ENCODE measurements at regions not wholly inside any gene's neighbourhood (a gene's known extent, or its start where the extent isn't known, plus 50 kb on each side); places are given as distances from the start of the nearest gene placed in this dataset.

DNA sequence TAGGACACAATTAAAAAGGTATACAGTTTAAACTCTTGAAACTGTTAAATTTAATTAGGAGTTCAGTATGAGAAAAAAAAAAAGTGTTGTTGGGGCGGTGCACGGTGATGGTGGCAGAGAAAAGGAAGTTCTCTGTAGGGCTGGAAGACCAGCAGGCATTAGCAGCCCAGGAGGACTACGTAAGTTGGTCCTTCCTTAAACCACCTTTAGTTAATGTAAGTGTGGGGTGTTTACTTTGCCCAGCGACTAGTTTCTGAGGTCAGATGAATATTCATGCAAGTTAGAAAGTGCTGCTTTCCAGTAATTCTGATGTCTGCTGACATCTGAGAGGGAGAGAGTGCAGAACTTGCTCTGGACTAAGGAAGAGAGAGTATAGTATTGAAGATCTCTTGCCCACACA, 54.9 kb downstream of the NKX2-1 start:
- Mint-ChIP-seq H3K36me3 (no peaks in the 10 kb centered on the region), H3K4me1 (no peaks in the 10 kb centered on the region), H3K27me3 (no peaks in the 10 kb centered on the region), H3K9me3 (no peaks in the 10 kb centered on the region), H3K4me3 (no peak overlapping the region), H3K27ac (no peak overlapping the region)
- ATAC-seq = no peak

DNA sequence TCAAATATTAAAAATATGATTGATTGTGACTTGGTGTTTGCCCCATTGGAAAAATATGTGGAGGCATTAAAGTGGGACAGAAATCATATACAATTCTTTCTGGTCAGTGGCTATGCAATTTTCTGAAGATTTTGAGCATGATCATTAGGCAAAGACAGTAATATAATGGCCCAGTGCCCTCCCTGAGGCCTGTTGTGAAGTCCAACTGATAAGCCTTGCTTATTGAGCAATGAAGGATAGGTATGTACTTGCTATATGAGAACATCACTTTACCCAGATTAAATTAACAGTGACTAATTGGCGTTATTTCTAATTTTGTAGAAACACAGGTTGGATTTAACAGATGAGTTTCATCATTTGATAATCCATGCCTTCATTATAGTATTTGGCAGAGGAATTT, 57.1 kb downstream of the NKX2-1 start:
- Mint-ChIP-seq H3K4me1 (no peaks in the 10 kb centered on the region), H3K27ac (no peak overlapping the region)

DNA sequence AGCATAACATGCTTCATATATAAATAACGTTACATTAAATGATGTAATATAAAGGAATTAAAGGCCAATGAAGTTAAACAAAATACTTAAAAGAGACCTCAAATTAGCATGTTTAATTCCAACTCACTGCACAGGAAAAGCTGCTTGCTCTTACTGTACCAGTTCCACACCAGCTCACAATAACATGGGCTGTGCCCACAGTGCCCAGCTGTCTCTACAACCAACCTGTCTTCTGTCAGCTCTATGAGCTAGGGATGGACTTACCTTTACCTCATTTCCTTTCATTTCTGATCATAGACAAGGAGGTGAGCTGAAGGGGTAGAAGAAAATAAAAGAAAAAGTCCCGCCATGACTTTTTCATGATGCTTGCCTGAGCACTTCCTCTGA, 64.8 kb downstream of the NKX2-1 start:
- no peaks in the 10 kb centered on the region for H3K4me1 Mint-ChIP-seq
- H3K4me3 Mint-ChIP-seq = no peak overlapping the region
- H3K9me3 Mint-ChIP-seq = no peaks in the 10 kb centered on the region
- H3K27ac Mint-ChIP-seq = no peak overlapping the region
- H3K27me3 Mint-ChIP-seq = no peaks in the 10 kb centered on the region
- no peak for ATAC-seq
- H3K36me3 Mint-ChIP-seq = no peaks in the 10 kb centered on the region

More for the DNA sequence above, 57.1 kb downstream of the NKX2-1 start:
- no peaks in the 10 kb centered on the region for H3K9me3 Mint-ChIP-seq
- ATAC-seq = no peak
- no peaks in the 10 kb centered on the region for H3K36me3 Mint-ChIP-seq
- no peaks in the 10 kb centered on the region for H3K27me3 Mint-ChIP-seq
- H3K4me3 Mint-ChIP-seq = no peak overlapping the region

DNA sequence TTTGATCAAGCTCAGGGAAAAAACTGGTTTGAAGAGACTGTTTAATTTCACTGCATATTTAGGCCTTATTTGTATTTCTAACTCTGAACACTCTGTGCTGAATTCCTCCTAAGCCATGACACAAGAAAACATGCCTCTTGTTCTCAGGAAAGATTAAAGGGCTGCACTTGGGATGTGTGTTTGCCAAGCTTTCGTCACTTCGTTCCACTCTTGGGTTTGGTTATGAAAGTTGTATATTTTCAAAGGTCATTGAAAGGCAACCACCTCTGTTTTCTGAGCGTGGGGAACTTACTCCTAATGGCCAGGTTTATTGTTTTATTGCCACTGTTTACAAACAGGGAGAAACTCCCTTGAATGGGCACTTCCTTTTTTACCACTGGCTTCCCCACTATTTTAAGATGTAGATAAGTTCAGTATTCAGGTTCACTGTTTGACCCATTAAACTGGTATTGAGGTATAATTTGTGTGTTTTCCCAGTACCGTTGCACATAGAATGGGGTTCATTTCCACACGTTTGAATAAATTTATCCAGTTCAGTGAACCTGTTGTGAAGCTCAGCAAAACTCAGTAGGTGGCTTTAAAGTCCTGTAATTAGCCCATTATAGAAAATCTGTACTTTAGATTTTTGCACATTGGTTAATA, 65.3 kb downstream of the NKX2-1 start:
- Mint-ChIP-seq H3K36me3 (no peaks in the 10 kb centered on the region), H3K27ac (no peak overlapping the region), H3K9me3 (no peaks in the 10 kb centered on the region), H3K4me3 (no peak overlapping the region), H3K27me3 (no peaks in the 10 kb centered on the region), H3K4me1 (no peaks in the 10 kb centered on the region)
- no peak for ATAC-seq

DNA sequence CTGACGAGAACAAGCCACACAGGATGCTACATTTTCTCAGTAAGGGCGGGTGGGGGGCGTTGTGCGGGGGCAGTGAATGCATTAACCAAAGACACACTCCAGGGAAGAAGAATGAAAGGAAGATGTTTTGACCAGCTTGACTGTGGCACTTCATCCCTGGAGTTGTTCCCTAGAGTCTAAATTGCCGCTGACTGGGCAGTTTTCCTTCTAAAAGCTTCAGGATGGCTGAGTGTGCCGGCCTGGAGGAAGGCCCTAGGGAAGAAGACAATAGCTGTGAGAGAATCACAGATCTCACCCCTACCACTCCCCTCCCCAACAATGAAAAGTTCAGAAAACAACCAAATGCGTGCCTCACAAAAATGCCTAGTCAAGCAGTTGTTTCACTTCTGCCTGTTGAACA, 67.2 kb downstream of the NKX2-1 start:
- no peak overlapping the region for H3K4me3 Mint-ChIP-seq
- H3K36me3 Mint-ChIP-seq = no peaks in the 10 kb centered on the region
- no peak for ATAC-seq
- H3K27ac Mint-ChIP-seq = no peak overlapping the region
- H3K27me3 Mint-ChIP-seq = no peaks in the 10 kb centered on the region
- no peaks in the 10 kb centered on the region for H3K4me1 Mint-ChIP-seq
- H3K9me3 Mint-ChIP-seq = no peaks in the 10 kb centered on the region

DNA sequence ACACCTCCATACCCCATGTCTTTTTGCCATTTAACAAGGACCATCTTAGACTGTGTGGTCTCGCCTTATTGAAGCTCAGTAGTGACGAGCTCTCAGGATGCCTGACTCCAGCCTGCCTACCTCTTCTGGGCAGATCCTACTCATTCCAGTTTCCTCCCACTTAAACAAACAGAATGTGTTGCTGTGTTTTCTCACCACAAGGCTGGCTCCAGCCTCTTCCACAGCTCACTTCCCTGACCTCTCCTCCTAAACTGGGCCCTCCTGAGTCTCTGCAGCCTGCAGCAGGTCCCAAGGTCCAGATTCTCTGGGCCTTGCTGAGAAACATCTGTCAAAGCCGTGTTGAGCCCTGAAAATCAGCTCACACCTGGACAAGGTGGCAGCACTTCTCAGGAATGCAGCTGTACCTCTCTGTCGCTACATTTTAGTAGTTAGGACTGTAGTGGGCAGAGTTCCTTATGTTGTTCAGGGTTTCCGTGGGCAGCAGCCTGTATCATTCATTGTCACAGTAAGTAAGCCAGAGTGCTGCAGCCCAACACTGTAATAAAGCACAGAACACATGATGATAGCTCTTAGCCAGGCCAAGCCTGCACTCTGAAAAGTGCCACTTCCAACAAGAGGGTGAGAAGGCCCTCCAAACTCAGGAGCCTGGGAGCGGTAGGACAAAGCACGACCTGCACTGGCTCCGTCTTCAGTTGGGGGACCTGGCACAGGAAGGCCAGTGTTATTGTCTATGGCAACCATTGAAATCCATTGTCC, 68.5 kb downstream of the NKX2-1 start:
- Mint-ChIP-seq H3K36me3 (no peaks in the 10 kb centered on the region), H3K9me3 (no peaks in the 10 kb centered on the region), H3K27ac (no peak overlapping the region), H3K4me3 (no peak overlapping the region), H3K4me1 (no peaks in the 10 kb centered on the region), H3K27me3 (no peaks in the 10 kb centered on the region)
- ATAC-seq = peak; percentile 22

DNA sequence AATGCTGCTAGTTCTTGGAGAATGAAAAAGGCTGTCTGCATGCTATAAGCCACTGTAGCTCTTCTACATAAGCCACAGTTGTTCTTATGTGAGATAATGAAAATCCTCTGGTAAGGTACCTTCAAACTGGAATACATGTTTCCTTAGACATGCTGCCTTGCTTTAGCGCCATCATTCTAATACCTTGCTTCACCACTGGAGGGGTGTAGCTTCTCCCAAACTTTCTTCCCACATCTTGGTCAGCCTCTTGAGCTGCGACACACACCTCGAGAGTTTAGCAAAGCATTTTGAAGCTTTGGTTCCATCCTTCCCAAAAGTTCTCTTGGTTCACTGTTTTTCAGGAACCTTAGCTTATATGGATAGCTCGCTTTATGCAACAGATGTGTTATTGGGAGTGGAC, 69.5 kb downstream of the NKX2-1 start:
- H3K27ac Mint-ChIP-seq = no peak overlapping the region
- no peak for ATAC-seq
- no peaks in the 10 kb centered on the region for H3K27me3 Mint-ChIP-seq
- H3K36me3 Mint-ChIP-seq = no peaks in the 10 kb centered on the region
- H3K4me1 Mint-ChIP-seq = no peaks in the 10 kb centered on the region
- H3K4me3 Mint-ChIP-seq = no peak overlapping the region
- H3K9me3 Mint-ChIP-seq = no peaks in the 10 kb centered on the region

DNA sequence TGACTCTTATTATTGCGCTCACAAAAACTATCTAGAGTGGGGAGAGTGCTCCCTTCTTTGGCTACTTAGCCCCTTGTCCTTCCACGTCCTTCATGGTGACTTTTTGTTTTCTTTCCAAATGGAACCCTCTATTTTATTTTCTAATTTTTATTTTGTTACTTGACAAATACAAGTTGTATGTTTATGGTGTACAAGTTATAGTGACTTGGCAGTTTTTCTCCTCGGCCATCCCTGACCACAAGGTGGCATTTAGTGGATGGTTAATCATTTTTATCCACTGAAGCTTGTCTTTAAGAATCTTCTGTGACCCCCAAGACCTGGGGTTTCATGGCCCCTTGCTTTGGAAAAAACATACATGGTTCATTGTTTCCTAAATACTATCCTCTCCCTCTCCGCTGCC, 70.1 kb downstream of the NKX2-1 start:
- Mint-ChIP-seq H3K27me3 (no peaks in the 10 kb centered on the region), H3K27ac (no peak overlapping the region), H3K36me3 (no peaks in the 10 kb centered on the region), H3K4me1 (no peaks in the 10 kb centered on the region), H3K9me3 (no peaks in the 10 kb centered on the region), H3K4me3 (no peak overlapping the region)
- no peak for ATAC-seq

DNA sequence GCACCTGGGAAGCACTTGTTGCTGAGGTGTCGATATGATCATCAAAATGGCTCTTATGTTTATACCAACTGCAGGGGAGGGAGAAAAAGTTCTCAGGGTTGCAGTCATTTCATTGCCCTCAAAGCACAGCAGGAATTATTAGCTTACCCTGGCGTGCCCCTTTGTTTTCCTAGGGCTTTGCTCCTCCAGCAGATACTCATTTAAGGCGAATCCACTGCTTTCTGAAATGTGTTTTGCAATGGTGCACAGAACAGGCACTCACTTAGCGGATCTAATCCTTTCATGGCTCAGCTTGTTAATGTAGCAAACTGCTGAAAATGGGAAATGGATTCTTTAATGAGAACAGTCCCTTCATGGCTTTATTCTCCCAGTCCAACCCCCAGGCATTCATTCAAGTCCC, 76.7 kb downstream of the NKX2-1 start:
- no peak overlapping the region for H3K4me3 Mint-ChIP-seq
- H3K36me3 Mint-ChIP-seq = no peaks in the 10 kb centered on the region
- no peak overlapping the region for H3K27ac Mint-ChIP-seq
- ATAC-seq = no peak
- no peaks in the 10 kb centered on the region for H3K4me1 Mint-ChIP-seq
- H3K9me3 Mint-ChIP-seq = no peaks in the 10 kb centered on the region
- H3K27me3 Mint-ChIP-seq = no peaks in the 10 kb centered on the region

DNA sequence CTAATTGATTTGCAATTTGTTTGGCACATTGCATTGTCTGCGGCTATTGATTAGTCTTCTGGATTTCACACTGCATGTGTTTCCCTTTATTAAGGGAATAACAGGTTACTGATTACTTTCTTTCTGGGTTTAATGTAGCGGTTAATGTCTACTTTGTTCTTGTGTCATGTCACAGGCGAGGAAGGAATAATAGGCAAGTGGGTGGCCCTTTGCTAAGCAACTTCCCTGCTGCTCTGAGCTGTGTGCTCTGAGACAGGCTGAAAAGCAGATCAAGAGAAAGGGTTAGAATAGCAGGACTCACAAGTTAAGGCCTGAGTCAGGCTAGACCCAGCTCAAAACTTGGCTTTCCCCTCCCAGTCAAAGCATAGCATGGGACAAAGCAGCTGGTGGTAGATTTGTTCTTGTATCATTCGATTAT, 77.2 kb downstream of the NKX2-1 start:
- H3K27ac Mint-ChIP-seq = no peak overlapping the region
- H3K4me3 Mint-ChIP-seq = no peak overlapping the region

DNA sequence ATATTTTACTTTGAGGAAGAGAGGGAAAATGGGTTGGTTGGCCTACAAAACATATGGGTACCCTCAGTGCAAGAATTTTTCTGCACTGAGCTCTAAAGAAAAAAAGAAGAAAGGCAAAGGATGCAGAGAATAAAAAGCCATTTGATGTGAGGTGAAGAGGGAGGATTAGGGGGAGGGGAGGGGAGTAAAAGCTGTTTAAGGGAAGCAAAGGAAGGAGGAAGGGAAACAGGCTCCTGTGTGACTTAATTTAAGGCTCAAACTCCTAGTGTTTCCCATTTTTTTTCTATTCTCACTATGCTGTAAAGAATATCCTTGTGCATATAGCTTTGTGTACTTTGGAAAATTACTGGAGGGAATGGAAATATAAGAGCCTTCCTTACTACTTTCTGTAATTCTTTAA, 78.7 kb downstream of the NKX2-1 start:
- H3K27ac Mint-ChIP-seq = no peak overlapping the region
- ATAC-seq = no peak
- no peak overlapping the region for H3K4me3 Mint-ChIP-seq
- H3K27me3 Mint-ChIP-seq = no peaks in the 10 kb centered on the region
- no peaks in the 10 kb centered on the region for H3K36me3 Mint-ChIP-seq
- H3K9me3 Mint-ChIP-seq = no peaks in the 10 kb centered on the region
- no peaks in the 10 kb centered on the region for H3K4me1 Mint-ChIP-seq

More for the DNA sequence above, 77.2 kb downstream of the NKX2-1 start:
- Mint-ChIP-seq H3K9me3 (no peaks in the 10 kb centered on the region), H3K27me3 (no peaks in the 10 kb centered on the region), H3K4me1 (no peaks in the 10 kb centered on the region), H3K36me3 (no peaks in the 10 kb centered on the region)
- ATAC-seq = no peak

DNA sequence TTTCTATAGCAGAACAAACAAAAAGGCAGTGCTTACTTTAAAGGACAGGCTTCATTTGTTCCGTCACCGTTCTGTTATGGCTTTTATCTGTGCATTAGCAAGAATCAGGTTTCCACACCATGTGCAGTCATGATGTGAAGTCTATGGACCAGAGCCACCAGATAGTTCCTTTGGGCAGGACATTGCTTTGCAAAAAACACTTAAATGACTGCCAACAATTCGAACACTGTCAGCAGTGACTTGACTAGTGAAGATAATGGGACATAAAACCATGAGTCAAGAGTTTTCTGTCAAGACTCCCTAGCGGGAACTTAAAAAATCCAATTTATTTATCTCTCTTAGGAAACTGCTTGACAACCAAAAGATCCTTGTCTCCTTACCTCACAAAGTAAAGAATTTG, 80.3 kb downstream of the NKX2-1 start:
- no peak overlapping the region for H3K4me3 Mint-ChIP-seq
- no peak for ATAC-seq
- H3K9me3 Mint-ChIP-seq = no peaks in the 10 kb centered on the region
- H3K27ac Mint-ChIP-seq = no peak overlapping the region
- H3K27me3 Mint-ChIP-seq = no peaks in the 10 kb centered on the region
- no peaks in the 10 kb centered on the region for H3K36me3 Mint-ChIP-seq
- no peaks in the 10 kb centered on the region for H3K4me1 Mint-ChIP-seq

DNA sequence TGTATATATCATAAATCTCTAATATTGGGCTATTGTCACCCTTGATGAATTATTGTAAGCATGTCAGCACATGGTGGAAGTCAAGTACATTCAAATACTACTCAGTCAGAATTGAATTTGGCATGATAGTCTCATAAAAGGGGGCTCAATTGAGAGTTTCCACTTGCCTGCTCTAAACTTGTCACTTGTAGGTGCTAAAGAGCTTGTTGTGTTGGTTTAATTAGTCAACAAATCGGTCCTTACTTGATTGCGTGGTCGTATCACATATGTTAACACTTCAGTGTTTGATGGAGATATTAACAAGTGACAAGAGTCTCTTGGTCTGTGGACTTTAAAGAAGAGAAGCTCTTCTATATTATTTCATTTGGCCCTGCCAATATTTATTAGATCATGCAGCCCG, 81.1 kb downstream of the NKX2-1 start:
- H3K36me3 Mint-ChIP-seq = no peaks in the 10 kb centered on the region
- no peak overlapping the region for H3K4me3 Mint-ChIP-seq
- H3K27me3 Mint-ChIP-seq = no peaks in the 10 kb centered on the region
- no peaks in the 10 kb centered on the region for H3K9me3 Mint-ChIP-seq
- H3K27ac Mint-ChIP-seq = no peak overlapping the region
- no peaks in the 10 kb centered on the region for H3K4me1 Mint-ChIP-seq
- no peak for ATAC-seq

DNA sequence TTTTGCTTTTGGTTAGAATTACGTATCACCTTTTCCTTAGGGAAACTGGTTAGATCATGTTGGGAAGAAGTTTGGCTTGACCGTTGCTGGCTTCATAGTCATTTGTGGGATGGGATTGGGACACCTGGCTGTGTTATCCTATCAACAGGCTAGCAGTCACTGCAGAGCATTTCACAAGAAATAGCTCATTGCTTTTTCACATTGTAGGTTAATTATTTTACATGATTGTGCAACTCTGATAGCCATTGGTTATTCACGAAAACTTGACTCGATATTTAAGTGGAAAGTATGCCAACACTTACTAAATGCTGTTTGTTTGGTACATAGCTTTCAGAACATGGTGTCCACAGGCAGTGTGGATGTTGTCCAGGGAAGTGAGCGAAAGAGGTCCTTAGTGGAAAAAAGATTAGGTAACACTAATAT, 89.4 kb downstream of the NKX2-1 start:
- H3K4me1 Mint-ChIP-seq = no peaks in the 10 kb centered on the region
- no peaks in the 10 kb centered on the region for H3K36me3 Mint-ChIP-seq
- no peak for ATAC-seq
- no peaks in the 10 kb centered on the region for H3K27me3 Mint-ChIP-seq
- no peak overlapping the region for H3K27ac Mint-ChIP-seq
- H3K9me3 Mint-ChIP-seq = no peaks in the 10 kb centered on the region
- H3K4me3 Mint-ChIP-seq = no peak overlapping the region

DNA sequence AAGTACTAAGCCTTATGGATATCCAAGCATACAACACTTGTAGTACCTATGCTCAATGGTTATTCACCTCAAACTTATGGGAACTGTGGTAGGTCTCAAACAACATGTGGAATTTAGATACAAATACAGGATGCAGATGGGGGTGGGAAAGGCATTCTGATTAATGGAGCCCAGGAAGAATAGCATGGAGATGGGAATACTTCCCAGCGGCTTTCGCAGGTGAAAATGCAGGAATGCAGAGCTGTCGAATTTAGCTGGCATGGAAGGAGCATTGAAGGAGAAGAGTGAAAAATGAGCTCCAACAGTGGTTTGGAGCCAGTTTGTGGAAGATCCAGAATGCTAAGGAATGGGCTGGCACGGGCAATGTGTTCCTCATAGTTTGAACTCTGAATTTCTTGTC, 89.9 kb downstream of the NKX2-1 start:
- no peak overlapping the region for H3K4me3 Mint-ChIP-seq
- H3K9me3 Mint-ChIP-seq = no peaks in the 10 kb centered on the region
- H3K4me1 Mint-ChIP-seq = no peaks in the 10 kb centered on the region
- ATAC-seq = no peak
- H3K27ac Mint-ChIP-seq = no peak overlapping the region
- no peaks in the 10 kb centered on the region for H3K36me3 Mint-ChIP-seq
- H3K27me3 Mint-ChIP-seq = no peaks in the 10 kb centered on the region

DNA sequence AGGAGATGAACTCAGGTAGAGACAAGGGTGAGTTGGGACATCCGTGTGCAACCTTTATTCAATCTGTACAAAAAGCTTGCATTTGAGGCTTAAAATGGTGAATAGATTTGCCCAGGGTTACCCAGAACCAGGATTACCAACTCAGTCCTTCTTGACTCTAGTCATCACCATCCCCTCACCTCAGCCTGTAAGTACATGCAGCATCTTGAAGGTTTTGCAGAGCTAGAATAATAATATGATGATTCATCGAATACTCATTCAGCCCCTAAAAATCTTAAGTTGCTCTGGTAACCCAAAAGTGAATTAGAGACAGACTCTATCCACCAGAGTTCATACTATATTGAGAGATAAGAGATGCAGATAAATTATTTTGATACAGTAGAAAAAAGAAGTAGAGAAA, 90.3 kb downstream of the NKX2-1 start:
- H3K36me3 Mint-ChIP-seq = no peaks in the 10 kb centered on the region
- no peak for ATAC-seq
- no peaks in the 10 kb centered on the region for H3K4me1 Mint-ChIP-seq
- H3K27ac Mint-ChIP-seq = no peak overlapping the region
- H3K27me3 Mint-ChIP-seq = no peaks in the 10 kb centered on the region
- no peaks in the 10 kb centered on the region for H3K9me3 Mint-ChIP-seq
- no peak overlapping the region for H3K4me3 Mint-ChIP-seq
